Kidney tubule cell (primary cell): ENCODE measurements at regions not wholly inside any gene's neighbourhood (a gene's known extent, or its start where the extent isn't known, plus 50 kb on each side); places are given as distances from the start of the nearest gene placed in this dataset.

ENCODE experiments used
- DNase-seq: peaks from one replicate; pipeline ENCODE4 v3.0.0-alpha.2; 2018; ENCODE audit warnings: low spot score

DNA sequence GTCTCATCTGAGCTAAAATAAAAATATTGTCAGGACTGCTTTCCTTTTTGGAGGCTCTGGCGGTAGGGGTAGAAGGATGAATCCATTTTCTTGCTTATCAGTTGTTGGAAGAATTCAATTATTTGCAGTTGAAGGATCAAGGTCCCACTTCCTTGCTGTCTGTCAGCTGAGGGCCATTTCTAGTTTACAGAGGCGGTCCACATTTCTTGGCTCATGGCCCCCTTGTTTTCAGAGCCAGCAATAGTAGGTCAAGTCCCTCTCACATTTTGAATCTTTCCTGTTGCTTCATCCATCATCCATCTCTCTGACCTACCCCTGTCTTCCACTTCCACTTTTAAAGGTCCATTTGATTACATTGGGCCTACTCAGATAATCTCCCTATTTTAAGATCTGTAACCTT is 1099.3 kb upstream of the DIAPH2 start:
- no peak for DNase-seq

- DNase-seq, result no peak
Observed at GRCh38 chrX:95612350-95612749, 1072.3 kb upstream of the DIAPH2 start.

DNA sequence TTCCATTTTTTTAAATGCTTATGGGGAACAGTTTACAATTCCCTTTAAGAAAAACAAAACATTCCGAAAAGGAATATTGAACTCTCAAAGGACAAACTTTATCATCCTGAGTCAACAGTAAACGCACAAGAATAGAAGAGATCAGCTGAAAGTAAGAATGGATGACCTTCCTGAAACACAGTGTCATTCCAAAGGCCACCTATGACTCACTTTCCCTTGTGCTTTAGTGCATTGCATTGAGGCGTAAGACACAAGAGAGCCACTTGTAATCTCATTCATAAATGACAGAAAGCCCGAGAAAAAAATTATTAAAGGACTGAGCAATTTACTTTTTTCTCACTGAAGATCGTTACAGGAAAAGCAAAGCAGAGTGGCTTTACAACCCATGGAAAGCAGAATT is 1062.4 kb upstream of the DIAPH2 start:
- no peak for DNase-seq

DNA sequence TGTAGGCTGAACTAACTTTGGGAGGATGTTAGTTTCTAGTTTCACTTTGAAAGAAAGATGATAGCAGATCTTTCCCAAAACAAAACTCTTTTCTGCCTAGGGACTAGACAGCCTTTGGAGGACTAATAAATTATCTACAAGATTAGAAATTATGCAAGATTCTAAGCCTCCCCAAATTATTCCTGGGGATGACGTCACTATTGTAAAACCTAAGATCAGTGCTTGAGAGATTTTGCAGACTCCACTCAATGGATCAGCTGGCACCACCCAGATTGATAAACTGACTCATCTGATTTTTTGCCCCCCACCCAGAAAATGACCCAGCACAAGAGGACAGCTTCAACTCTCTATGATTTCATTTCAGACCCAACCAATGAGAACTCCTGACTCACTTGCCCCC is 1057.9 kb upstream of the DIAPH2 start:
- no peak for DNase-seq

GRCh38 chrX:95628796-95629195 is 1055.8 kb upstream of the DIAPH2 start:
- no peak for DNase-seq

- no peak for DNase-seq
Observed at GRCh38 chrX:95629737-95630136, 1054.9 kb upstream of the DIAPH2 start.

DNA sequence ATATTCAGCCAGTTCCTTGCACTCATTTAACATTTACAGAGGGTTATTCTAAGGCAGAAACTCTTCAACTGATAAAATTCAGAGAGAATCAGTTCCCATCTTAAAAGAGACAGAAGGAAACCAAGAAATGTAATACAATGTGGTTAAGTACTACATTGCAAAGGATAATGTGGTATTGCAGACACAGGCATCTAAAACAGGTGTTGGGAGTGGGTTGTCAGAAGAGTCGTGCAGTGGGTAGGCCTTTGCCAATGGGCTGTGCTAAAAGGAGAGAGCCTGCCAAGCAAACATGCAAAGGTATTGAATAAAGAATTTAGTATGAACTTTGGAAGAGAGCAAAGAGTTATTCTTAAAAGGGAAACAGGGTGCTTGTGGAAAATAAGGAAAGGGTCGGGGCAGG is 1044.4 kb upstream of the DIAPH2 start:
- no peak for DNase-seq

DNA sequence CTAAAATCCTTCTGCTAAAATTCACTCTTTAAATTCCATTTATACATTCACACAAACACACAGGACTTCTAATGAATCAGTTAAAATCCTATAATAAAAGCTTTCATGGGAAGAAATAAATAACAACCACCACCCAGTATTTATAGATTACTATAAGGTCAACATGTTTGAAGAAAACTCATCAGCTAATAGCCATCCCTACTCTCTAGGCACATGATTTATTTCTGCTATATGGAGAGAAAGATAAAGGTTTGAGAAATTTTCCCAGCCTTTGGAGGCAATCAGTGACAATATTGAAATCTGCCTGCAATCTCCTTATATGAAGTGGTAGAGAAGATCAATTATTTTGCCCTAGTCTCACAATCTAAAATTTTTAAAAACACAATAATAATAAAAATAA is 1038.9 kb upstream of the DIAPH2 start:
- DNase-seq, result no peak

DNA sequence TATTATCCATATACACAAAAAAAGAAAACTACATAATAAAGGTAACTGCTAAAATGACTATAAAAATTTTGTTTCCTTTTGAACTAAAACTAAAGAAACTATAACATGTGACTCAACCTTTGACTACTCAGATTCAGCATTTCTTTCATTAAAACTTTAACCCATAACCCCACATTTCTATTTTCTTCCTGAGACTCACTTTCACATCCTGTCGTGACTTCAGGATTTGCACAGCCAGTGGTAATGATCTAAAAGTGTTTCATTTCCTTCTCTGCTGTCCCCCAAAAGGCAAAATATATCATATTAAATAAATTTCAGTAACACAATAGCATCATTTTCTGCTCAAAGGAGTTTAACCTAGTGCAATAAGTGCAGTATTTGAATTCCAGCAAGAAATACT is 1022.4 kb upstream of the DIAPH2 start:
- no peak for DNase-seq

- DNase-seq, result no peak
Observed at GRCh38 chrX:95666056-95666455, 1018.6 kb upstream of the DIAPH2 start.

- no peak for DNase-seq
Observed at GRCh38 chrX:95675011-95675410, 1009.6 kb upstream of the DIAPH2 start.

GRCh38 chrX:95675794-95676193 is 1008.8 kb upstream of the DIAPH2 start:
- DNase-seq, result no peak

- DNase-seq, result no peak
Observed at GRCh38 chrX:95678679-95679078, 1006.0 kb upstream of the DIAPH2 start.

- no peak for DNase-seq
Observed at GRCh38 chrX:95693365-95693764, 991.3 kb upstream of the DIAPH2 start.

DNA sequence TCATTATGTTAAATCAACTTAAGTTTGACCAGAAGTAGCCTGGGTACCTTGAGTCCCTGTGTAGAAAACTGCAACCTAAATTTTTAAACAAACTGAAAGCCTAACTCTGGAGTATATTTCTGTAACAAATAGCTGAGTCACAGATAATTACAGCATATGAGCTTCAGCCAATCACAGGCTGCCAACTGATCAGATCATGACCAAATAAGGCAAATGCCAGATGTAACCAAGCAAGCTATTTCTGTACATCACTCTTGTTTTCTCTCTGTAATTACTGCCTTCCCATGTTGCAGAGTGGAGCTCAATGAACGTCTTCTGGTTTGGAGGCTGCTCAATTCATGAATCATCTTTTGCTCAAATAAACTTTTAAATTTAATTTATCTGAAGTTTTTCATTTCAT is 980.9 kb upstream of the DIAPH2 start:
- no peak for DNase-seq

GRCh38 chrX:95716841-95717240 is 967.8 kb upstream of the DIAPH2 start:
- DNase-seq, result no peak

DNA sequence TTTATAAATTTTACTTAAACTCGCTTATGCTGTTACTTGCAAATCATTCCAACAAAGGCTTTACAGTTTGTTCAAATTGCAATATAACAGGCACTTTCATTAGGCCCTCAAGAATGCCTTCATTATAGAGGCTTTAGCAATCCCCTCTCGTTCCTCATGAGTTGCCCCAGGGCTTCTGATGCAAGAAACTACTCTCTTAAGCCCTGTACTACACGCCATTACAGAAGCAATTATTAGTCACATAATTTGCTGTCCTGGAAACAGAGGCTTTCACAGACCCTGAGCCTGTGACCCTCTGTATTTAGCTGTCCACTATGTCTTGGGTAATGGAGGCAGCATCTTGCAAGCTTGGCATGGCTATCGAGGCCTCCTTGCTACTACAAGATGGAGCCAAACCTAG is 965.9 kb upstream of the DIAPH2 start:
- no peak for DNase-seq

- DNase-seq, result no peak
Observed at GRCh38 chrX:95721011-95721410, 963.6 kb upstream of the DIAPH2 start.

DNA sequence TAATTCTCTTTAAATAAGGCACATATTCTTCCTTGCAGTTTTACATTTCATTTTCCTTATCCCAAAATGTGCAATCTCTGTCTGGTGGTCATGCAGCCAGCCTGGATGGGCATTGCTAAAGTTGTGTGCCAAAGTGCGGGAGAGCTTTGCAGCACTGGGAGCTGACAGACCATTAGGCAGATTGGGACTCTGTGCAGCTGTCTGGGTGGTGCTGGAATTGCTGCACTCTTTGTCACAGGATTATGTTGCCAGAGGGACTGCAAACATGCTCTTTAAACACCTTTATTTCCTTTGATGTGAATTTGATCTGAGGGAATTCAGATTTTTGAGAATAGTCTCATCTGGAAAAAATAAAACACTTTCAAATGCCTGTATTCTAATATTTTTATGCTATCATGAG is 956.2 kb upstream of the DIAPH2 start:
- no peak for DNase-seq

GRCh38 chrX:95729401-95729800 is 955.2 kb upstream of the DIAPH2 start:
- DNase-seq, result no peak

GRCh38 chrX:95733426-95733825 is 951.2 kb upstream of the DIAPH2 start:
- DNase-seq, result no peak

DNA sequence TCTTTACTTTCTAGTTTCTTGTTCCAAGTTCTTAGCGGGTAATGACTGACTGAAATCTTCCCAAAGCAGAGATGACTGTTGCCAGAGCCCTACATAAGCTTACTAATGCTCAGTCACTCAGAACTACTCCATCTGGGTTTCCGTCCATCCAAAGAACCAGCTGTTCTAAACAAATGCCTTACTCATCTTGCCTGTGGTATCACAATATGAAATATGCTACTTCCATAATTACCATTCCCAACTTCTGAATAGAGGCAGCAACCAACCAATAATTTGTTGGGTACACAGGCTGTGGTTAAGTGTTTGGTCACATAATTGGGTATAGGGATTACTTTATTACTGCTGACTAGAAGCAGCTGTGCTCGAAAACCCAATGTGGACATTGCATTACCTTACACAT is 930.2 kb upstream of the DIAPH2 start:
- no peak for DNase-seq

- DNase-seq, result no peak
Observed at GRCh38 chrX:95760356-95760755, 924.3 kb upstream of the DIAPH2 start.

DNA sequence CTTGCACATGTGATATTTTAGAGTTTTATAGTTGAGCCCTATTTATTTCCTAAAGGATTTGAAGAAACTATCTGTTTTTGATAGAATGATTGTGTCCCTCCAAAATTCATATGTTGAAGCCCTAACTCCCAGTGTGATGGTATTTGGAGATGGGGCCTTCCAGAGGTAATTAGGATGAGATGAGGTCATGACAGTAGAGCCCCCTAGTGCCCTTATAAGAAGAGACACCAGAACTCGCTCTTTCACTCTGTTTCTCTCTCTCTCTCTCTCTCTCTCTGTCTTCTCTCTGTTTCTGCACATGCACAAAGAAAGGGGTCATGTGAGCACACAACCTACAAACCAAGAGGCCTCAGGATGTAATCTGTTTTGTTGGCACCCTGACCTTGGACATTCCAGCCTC is 921.9 kb upstream of the DIAPH2 start:
- no peak for DNase-seq

GRCh38 chrX:95764972-95765451 is 919.6 kb upstream of the DIAPH2 start:
- DNase-seq, result peak; percentile 52
